GM18505 (cell line): ENCODE measurements at regions not wholly inside any gene's neighbourhood (a gene's known extent, or its start where the extent isn't known, plus 50 kb on each side); places are given as distances from the start of the nearest gene placed in this dataset.

Experiments
- ATAC-seq: cut with Tn5 transposase; IDR thresholded peaks from one replicate; pipeline ENCODE4 v1.9.1; 2021; ENCODE audit not compliant: unreplicated experiment
- POLR2A ChIP-seq: IDR thresholded peaks from 4 replicates; pipeline ENCODE4 v1.6.1; 2011; ENCODE audit warnings: borderline replicate concordance; ENCODE audit not compliant: insufficient read depth, insufficient read length; ENCODE audit errors: extremely low read depth

DNA sequence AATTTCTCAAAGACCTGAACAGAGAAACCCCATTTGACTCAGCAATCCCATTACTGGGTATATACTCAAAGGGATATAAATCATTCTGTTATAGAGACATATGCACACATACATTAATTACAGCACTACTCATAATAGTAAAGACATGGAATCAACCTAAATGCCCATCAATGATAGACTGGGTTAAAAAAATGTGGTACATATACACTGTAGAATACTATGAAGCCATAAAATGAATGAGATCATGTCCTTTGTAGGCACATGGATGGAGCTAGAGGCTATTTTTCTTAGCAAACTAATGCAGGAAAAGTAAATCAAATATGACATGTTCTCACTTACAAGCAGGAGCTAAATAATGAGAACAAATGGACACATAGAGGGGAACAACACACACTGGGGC, 303.8 kb downstream of the BTG1 start:
- no peak for TF ChIP-seq POLR2A
- ATAC-seq = no peak

GRCh38 chr12:91836696-91837095, 308.9 kb downstream of the BTG1 start:
- no peak for TF ChIP-seq POLR2A
- ATAC-seq = no peak

DNA sequence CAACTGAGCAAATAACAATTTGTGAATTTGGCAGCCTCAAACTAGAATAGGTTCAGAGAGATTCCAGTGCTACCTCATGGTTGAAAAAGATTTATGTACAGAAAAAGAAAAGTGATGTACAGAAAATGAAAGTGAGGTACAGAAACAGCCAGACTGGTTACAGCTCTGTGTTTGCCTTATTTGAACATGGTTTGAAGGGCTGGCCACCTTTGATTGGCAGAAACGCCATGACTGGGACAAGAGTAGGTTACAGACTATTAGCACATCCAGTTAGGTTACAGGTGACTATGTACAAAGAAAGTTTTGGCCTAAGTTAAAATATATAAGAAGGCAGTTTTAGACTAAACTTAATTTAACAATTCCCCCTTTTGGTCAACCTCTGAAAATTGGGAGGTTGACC, 309.4 kb downstream of the BTG1 start:
- TF ChIP-seq POLR2A = no peak

GRCh38 chr12:91835693-91836092, 310.0 kb downstream of the BTG1 start:
- TF ChIP-seq POLR2A = no peak

More for the DNA sequence above, 309.4 kb downstream of the BTG1 start:
- no peak for ATAC-seq

DNA sequence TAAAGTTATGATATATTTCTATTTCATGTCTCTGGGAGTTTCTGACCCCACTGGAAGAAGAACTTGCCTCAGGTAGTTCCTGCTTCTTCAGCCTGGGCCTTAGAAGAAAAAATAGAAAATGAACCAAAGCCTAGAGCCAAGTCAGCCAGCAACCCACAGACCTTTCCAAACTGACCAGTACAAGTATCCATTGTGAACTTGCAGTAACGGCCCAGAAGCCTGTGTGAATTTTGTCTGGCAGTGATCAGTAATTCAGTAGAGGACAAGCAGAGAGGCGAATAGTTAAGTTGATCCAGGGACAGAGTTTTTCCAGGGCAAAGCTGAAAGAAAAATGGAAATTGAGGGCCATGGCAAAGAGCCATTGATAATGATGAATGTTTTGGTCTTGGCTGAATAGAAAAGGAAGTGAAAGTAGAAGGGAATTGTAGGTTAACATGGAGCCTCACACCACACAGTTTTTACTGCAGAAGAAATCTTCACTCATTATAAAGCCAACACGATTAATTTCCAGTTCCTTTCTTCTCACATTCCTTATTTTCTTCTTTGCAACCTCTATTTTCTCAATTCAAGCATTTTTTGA, 311.8 kb downstream of the BTG1 start:
- ATAC-seq = no peak
- no peak for TF ChIP-seq POLR2A

More at GRCh38 chr12:91835693-91836092, 310.0 kb downstream of the BTG1 start:
- no peak for ATAC-seq

GRCh38 chr12:91825999-91826398, 319.6 kb downstream of the BTG1 start:
- TF ChIP-seq POLR2A = no peak
- no peak for ATAC-seq

DNA sequence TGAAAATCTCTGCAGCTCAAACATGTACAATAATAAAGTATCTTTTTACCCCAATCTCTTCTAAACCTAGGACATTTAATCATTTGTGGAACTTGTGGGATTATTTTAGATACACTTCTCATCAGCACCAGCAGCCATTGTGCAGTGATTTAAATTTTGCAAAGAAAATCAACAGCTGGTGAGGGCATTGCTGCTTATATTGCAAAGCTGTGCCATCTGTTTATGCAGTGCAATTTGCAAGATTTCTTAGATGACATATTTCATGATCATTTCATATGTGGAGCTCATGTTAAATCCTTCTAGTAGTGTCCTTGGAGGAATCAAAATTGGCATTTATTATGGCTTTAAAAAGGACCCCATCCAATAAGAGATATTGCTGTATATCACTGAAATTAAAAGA, 320.7 kb downstream of the BTG1 start:
- no peak for TF ChIP-seq POLR2A
- no peak for ATAC-seq

GRCh38 chr12:91819132-91819447, 326.6 kb downstream of the BTG1 start:
- TF ChIP-seq POLR2A = no peak
- no peak for ATAC-seq

DNA sequence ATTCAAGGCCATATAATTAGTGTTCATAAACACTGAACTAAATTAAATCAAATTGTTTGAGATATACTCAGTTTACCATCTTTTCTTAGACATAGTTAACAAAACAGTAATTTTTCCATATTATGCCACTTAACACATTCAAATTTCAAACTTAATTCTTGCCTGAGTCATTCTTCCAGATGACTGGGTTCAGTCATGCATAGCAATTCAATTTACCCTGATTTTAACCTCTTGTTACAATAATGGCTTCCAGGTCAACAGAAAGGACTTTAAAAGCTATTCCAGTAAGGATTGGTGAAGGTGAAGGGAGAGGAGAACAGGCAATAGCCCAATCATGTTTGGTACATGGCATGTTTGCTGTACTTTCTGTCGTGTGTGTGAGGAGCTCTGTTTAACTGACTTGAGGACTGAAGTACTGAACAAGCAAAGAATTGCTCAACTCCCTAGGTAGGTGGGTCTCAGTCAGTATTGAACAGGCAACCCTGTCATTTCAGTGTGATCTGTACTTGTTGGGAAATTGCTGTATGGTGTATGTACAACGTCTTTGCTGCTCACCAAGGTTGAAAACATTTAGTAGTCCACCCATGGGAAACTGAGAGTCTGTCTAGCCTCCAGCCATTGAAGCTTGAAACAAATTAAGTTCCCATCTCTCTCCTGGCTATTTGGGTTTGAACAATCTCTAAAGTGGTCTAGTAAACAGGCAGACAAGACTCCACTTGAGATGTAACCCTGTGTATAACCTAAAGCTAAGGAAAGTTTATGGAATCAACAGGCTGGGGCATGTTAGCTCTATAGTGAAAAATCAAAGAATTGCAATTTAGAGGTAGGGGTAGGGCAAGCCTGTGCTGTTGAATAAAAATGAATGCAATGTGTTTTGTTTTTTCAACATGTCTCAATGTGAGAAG, 327.2 kb downstream of the BTG1 start:
- no peak for TF ChIP-seq POLR2A
- no peak for ATAC-seq

- no peak for TF ChIP-seq POLR2A
- no peak for ATAC-seq
Observed at GRCh38 chr12:91817517-91817916, 328.1 kb downstream of the BTG1 start.

DNA sequence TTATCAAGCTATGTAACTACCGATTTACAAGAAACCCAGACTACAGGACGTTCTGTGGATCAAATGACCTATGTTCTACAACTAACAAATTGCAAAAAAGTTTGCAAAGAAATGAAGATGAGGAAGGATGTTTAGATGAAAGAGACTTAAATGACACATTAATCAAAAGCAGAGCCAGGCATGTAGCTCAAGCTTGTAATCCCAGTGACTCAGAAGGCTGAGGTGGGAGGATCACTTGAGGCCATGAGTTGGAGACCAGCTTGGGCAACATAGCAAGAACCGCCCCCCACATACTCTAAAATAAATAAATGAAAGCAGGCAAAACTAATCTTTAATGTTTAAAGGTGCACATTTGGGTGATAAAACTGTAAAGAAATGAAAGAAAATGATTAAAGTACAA, 331.9 kb downstream of the BTG1 start:
- no peak for TF ChIP-seq POLR2A
- ATAC-seq = no peak

DNA sequence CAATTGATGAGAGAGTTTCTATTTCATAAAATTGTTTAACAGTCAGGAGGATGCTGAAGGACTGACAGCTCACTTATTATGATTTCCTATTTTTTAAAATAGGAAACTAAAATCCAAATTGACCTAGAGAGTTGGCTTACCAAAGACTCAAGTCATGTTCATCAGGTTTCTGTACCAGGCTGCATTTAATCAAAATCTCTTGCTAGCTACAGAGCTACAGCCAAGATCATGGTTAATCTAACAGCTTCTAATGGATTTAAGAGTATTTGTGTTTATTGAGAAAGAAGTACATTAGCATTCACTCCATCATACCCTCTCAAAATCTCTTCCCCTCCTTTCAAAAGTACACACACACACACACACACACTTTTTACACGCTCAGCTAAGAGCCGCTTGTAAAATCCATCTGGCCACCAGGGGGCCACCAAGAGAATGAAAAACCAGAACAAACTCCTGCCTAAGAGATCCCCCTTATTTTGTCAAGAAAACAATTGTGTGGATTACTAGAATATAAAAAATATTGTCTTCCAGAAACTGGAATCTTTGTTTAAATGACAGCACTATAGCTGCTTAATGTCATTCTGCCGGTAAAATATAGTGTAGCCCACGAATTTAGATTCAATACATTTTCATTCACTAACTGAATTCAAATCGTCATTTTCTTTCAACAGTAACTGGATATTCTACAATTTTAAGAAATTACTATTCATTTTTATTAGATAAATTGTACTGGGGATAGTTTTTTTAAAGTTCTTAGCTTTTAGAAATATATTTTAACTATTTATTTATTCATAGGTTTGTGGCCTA, 334.0 kb downstream of the BTG1 start:
- ATAC-seq = peak; percentile 62
- TF ChIP-seq POLR2A = no peak
